Suprapubic skin (tissue), 4 donors: ENCODE measurements at regions not wholly inside any gene's neighbourhood (a gene's known extent, or its start where the extent isn't known, plus 50 kb on each side); places are given as distances from the start of the nearest gene placed in this dataset.

ENCODE experiments used
- DNase-seq, 2 donors: peaks; one replicate each; pipeline ENCODE4 v3.0.0-alpha.2; 2019; ENCODE audit warnings: low spot score in 2 of 2
- H3K27ac ChIP-seq: fragments of 200-600 bp; sonication (generic); one replicate; pipeline ENCODE4 v1.5.1; 2019
- H3K27me3 ChIP-seq: fragments of 200-600 bp; sonication (generic); one replicate; pipeline ENCODE4 v1.5.1; 2019
- H3K36me3 ChIP-seq: fragments of 200-600 bp; sonication (generic); one replicate; pipeline ENCODE4 v1.5.1; 2019
- H3K4me1 ChIP-seq: fragments of 200-600 bp; sonication (generic); one replicate; pipeline ENCODE4 v1.5.1; 2019
- H3K4me3 ChIP-seq: fragments of 200-600 bp; sonication (generic); one replicate; pipeline ENCODE4 v1.5.1; 2019; ENCODE audit warnings: mild to moderate bottlenecking
- H3K9me3 ChIP-seq: fragments of 200-600 bp; sonication (generic); one replicate; pipeline ENCODE4 v1.5.1; 2019
- CTCF ChIP-seq, 2 donors: fragments of 200-600 bp in 1 of 2; fragments of 450-650 bp in 1 of 2; sonication (generic) in 1 of 2; IDR thresholded peaks; one replicate each; pipeline ENCODE4 v1.5.1; 2016 to 2019; ENCODE audit warnings: antibody characterized with exemption in 2 of 2, mild to moderate bottlenecking in 1 of 2, moderate library complexity in 1 of 2
- EP300 ChIP-seq: sonication (generic); formaldehyde crosslinking; IDR thresholded peaks from one replicate; pipeline ENCODE4 v1.6.1; 2017; ENCODE audit warnings: antibody characterized with exemption
- POLR2A ChIP-seq, 2 donors: fragments of 450-650 bp; IDR thresholded peaks; one replicate each; pipeline ENCODE4 v1.6.1; 2017; ENCODE audit warnings: antibody characterized with exemption in 2 of 2, mild to moderate bottlenecking in 2 of 2, moderate library complexity in 2 of 2
- POLR2AphosphoS5 ChIP-seq, 3 donors: sonication (generic); formaldehyde crosslinking; IDR thresholded peaks; one replicate each; pipeline ENCODE4 v1.6.1; 2017; ENCODE audit warnings: antibody characterized with exemption in 3 of 3
- WGBS: methylation state at CpG from one replicate; pipeline ENCODE4 v1.1.5; 2018; 5-methylcytosine and 5-hydroxymethylcytosine counted together

GRCh38 chr3:14282706-14283075 is 104.1 kb downstream of the LSM3 start:
- Histone ChIP-seq H3K27ac (no peak overlapping the region), H3K4me3 (no peak overlapping the region), H3K27me3 (peaks cover 6% of the 10 kb centered on the region), H3K9me3 (no peaks in the 10 kb centered on the region), H3K4me1 (peaks cover 13% of the 10 kb centered on the region), H3K36me3 (no peaks in the 10 kb centered on the region)
- WGBS: 88% methylated on average over 6 of the region's 6 CpGs
- TF ChIP-seq EP300 (no peak), POLR2A (IDR thresholded peaks at IDR 0.05) (no peak), CTCF (IDR thresholded peaks at IDR 0.05) (no peak), POLR2AphosphoS5 (IDR thresholded peaks at IDR 0.05) (no peak)
- DNase-seq: no peak

- H3K27ac ChIP-seq: no peak overlapping the region
- DNase-seq: no peak
- TF ChIP-seq POLR2A (IDR thresholded peaks at IDR 0.05) (no peak), POLR2AphosphoS5 (IDR thresholded peaks at IDR 0.05) (no peak), CTCF (IDR thresholded peaks at IDR 0.05) (no peak), EP300 (no peak)
- 99% methylated on average over 6 of the region's 7 CpGs for WGBS
- no peaks in the 10 kb centered on the region for H3K36me3 ChIP-seq
- H3K9me3 ChIP-seq: no peaks in the 10 kb centered on the region
- peaks cover 6% of the 10 kb centered on the region for H3K27me3 ChIP-seq
- H3K4me1 ChIP-seq: peaks cover 13% of the 10 kb centered on the region
- H3K4me3 ChIP-seq: no peak overlapping the region
These were observed 104.6 kb downstream of the LSM3 start for GRCh38 chr3:14283092-14283812.

- Histone ChIP-seq H3K36me3 (no peaks in the 10 kb centered on the region), H3K27ac (no peak overlapping the region), H3K4me1 (peaks cover 8% of the 10 kb centered on the region), H3K9me3 (no peaks in the 10 kb centered on the region), H3K4me3 (no peak overlapping the region), H3K27me3 (peaks cover 3% of the 10 kb centered on the region)
- no peak for DNase-seq
- no peak for TF ChIP-seq EP300
- TF ChIP-seq CTCF (IDR thresholded peaks at IDR 0.05): no peak
- TF ChIP-seq POLR2A (IDR thresholded peaks at IDR 0.05): no peak
- no peak for TF ChIP-seq POLR2AphosphoS5 (IDR thresholded peaks at IDR 0.05)
- WGBS: 73% methylated on average over 4 of the region's 4 CpGs
These were observed 105.3 kb downstream of the LSM3 start for GRCh38 chr3:14283813-14284438.

- TF ChIP-seq POLR2AphosphoS5 (IDR thresholded peaks at IDR 0.05): no peak
- no peak for TF ChIP-seq CTCF (IDR thresholded peaks at IDR 0.05)
- TF ChIP-seq POLR2A (IDR thresholded peaks at IDR 0.05): no peak
- no peak for TF ChIP-seq EP300
- no peaks in the 10 kb centered on the region for H3K36me3 ChIP-seq
- WGBS: 75% methylated on average over 15 of the region's 15 CpGs
- H3K9me3 ChIP-seq: no peaks in the 10 kb centered on the region
- no peak overlapping the region for H3K4me3 ChIP-seq
- peaks cover 3% of the 10 kb centered on the region for H3K27me3 ChIP-seq
- no peak overlapping the region for H3K27ac ChIP-seq
- no peak for DNase-seq
- H3K4me1 ChIP-seq: peaks cover 10% of the 10 kb centered on the region
These were observed 106.3 kb downstream of the LSM3 start for GRCh38 chr3:14284694-14285547.

GRCh38 chr3:14285548-14285925 is 106.9 kb downstream of the LSM3 start:
- 61% methylated on average over 4 of the region's 4 CpGs for WGBS
- no peak for DNase-seq
- H3K4me1 ChIP-seq: peaks cover 10% of the 10 kb centered on the region
- TF ChIP-seq EP300 (no peak), POLR2AphosphoS5 (IDR thresholded peaks at IDR 0.05) (no peak), POLR2A (IDR thresholded peaks at IDR 0.05) (no peak), CTCF (IDR thresholded peaks at IDR 0.05) (no peak)
- peaks cover 3% of the 10 kb centered on the region for H3K27me3 ChIP-seq
- no peaks in the 10 kb centered on the region for H3K36me3 ChIP-seq
- no peak overlapping the region for H3K4me3 ChIP-seq
- no peak overlapping the region for H3K27ac ChIP-seq
- no peaks in the 10 kb centered on the region for H3K9me3 ChIP-seq
